Prostate gland (tissue), 2 donors: ENCODE measurements at regions not wholly inside any gene's neighbourhood (a gene's known extent, or its start where the extent isn't known, plus 50 kb on each side); places are given as distances from the start of the nearest gene placed in this dataset.
A peak's percentile ranks its signal among the peaks of the same experiment; 100 is the strongest.

ENCODE experiments used
- DNase-seq: peaks from one replicate; pipeline ENCODE4 v3.0.0-alpha.2; 2019; ENCODE audit warnings: low spot score
- H3K27ac ChIP-seq, 2 donors: fragments of 200-600 bp; sonication (generic); 2 replicates each; pipeline ENCODE4 v1.5.1; 2017 to 2019
- H3K27me3 ChIP-seq: fragments of 200-600 bp; sonication (generic); replicated peaks from 2 replicates; pipeline ENCODE4 v1.5.1; 2019; ENCODE audit not compliant: insufficient read depth
- H3K36me3 ChIP-seq, 2 donors: fragments of 200-600 bp; sonication (generic); 1 replicate in 1 of 2; 2 replicates in 1 of 2; pipeline versions ENCODE4 v1.5.1 to v1.8.1; 2017 to 2019
- H3K4me1 ChIP-seq: fragments of 200-600 bp; sonication (generic); replicated peaks from 2 replicates; pipeline ENCODE4 v1.5.1; 2019
- H3K4me3 ChIP-seq, 2 donors: fragments of 200-600 bp; sonication (generic); 2 replicates each; pipeline ENCODE4 v1.5.1; 2017 to 2019
- H3K9me3 ChIP-seq: fragments of 200-600 bp; sonication (generic); 2 replicates; pipeline ENCODE4 v1.5.1; 2017
- CTCF ChIP-seq, 4 experiments: fragments of 200-600 bp in 2 of 4; fragments of 450-650 bp in 2 of 4; sonication (generic) in 2 of 4; IDR thresholded peaks; 1 replicate in 3 of 4; 2 replicates in 1 of 4; pipeline ENCODE4 v1.5.1; 2016 to 2019; ENCODE audit warnings: antibody characterized with exemption in 4 of 4, mild to moderate bottlenecking in 2 of 4, moderate library complexity in 2 of 4
- POLR2A ChIP-seq: fragments of 450-650 bp; IDR thresholded peaks from one replicate; pipeline ENCODE4 v1.6.1; 2016; ENCODE audit warnings: antibody characterized with exemption, mild to moderate bottlenecking
- POLR2AphosphoS5 ChIP-seq: sonication (generic); formaldehyde crosslinking; IDR thresholded peaks from one replicate; pipeline ENCODE4 v1.6.1; 2017; ENCODE audit warnings: antibody characterized with exemption
- WGBS: methylation state at CpG from one replicate; pipeline ENCODE4 v1.1.5; 2018; 5-methylcytosine and 5-hydroxymethylcytosine counted together
- intact Hi-C: fragments of 100-400 bp; cut with DNase I; formaldehyde crosslinking; loops from one replicate; pipeline ENCODE4 v1.14.2; 2022

GRCh38 chr2:144596073-144596871, 76.4 kb upstream of the ZEB2 start:
- no peaks in the 10 kb centered on the region for H3K4me1 ChIP-seq
- H3K27ac ChIP-seq: no peak overlapping the region
- intact Hi-C loops: no loop called here
- no peaks in the 10 kb centered on the region for H3K9me3 ChIP-seq
- H3K36me3 ChIP-seq: no peaks in the 10 kb centered on the region
- H3K4me3 ChIP-seq: no peak overlapping the region
- 39% methylated on average over 9 of the region's 9 CpGs for WGBS
- no peaks in the 10 kb centered on the region for H3K27me3 ChIP-seq
- peak; percentile 9 for DNase-seq
- TF ChIP-seq POLR2AphosphoS5 (peak; percentile 6), POLR2A (no peak), CTCF (IDR thresholded peaks at IDR 0.05) (no peak)

GRCh38 chr2:144595686-144596072, 75.8 kb upstream of the ZEB2 start:
- intact Hi-C loops: no loop called here
- WGBS: 89% methylated on average over 4 of the region's 4 CpGs

GRCh38 chr2:144595279-144595678, 75.4 kb upstream of the ZEB2 start:
- Histone ChIP-seq H3K4me1 (no peaks in the 10 kb centered on the region), H3K36me3 (no peaks in the 10 kb centered on the region), H3K4me3 (no peak overlapping the region), H3K9me3 (no peaks in the 10 kb centered on the region), H3K27ac (no peak overlapping the region), H3K27me3 (no peaks in the 10 kb centered on the region)
- 84% methylated on average over 2 of the region's 2 CpGs for WGBS
- DNase-seq: no peak
- no peak for TF ChIP-seq POLR2A
- intact Hi-C loops: no loop called here

More at GRCh38 chr2:144595686-144596072, 75.8 kb upstream of the ZEB2 start:
- no peak for DNase-seq
- H3K9me3 ChIP-seq: no peaks in the 10 kb centered on the region
- H3K27me3 ChIP-seq: no peaks in the 10 kb centered on the region
- no peaks in the 10 kb centered on the region for H3K36me3 ChIP-seq
- TF ChIP-seq CTCF (IDR thresholded peaks at IDR 0.05) (no peak), POLR2AphosphoS5 (no peak), POLR2A (no peak)
- no peak overlapping the region for H3K4me3 ChIP-seq
- no peak overlapping the region for H3K27ac ChIP-seq
- no peaks in the 10 kb centered on the region for H3K4me1 ChIP-seq

GRCh38 chr2:144593803-144594202, 73.9 kb upstream of the ZEB2 start:
- 53% methylated on average over 2 of the region's 2 CpGs for WGBS
- Histone ChIP-seq H3K9me3 (no peaks in the 10 kb centered on the region), H3K27ac (no peak overlapping the region), H3K4me1 (no peaks in the 10 kb centered on the region), H3K27me3 (no peaks in the 10 kb centered on the region), H3K4me3 (no peak overlapping the region), H3K36me3 (no peaks in the 10 kb centered on the region)
- DNase-seq: no peak
- TF ChIP-seq POLR2AphosphoS5: no peak
- TF ChIP-seq POLR2A: no peak
- no peak for TF ChIP-seq CTCF (IDR thresholded peaks at IDR 0.05)
- intact Hi-C loops: no loop called here

GRCh38 chr2:144592500-144593256, 72.8 kb upstream of the ZEB2 start:
- Histone ChIP-seq H3K4me1 (no peaks in the 10 kb centered on the region), H3K36me3 (no peaks in the 10 kb centered on the region), H3K4me3 (no peak overlapping the region), H3K27ac (no peak overlapping the region), H3K9me3 (no peaks in the 10 kb centered on the region), H3K27me3 (no peaks in the 10 kb centered on the region)
- TF ChIP-seq POLR2A (no peak), POLR2AphosphoS5 (no peak), CTCF (IDR thresholded peaks at IDR 0.05) (no peak)
- intact Hi-C loops: no loop called here
- WGBS: 91% methylated on average over 8 of the region's 8 CpGs
- no peak for DNase-seq
